ENCODE measurements at regions not wholly inside any gene's neighbourhood (a gene's known extent, or its start where the extent isn't known, plus 50 kb on each side); places are given as distances from the start of the nearest gene placed in this dataset.

DNA sequence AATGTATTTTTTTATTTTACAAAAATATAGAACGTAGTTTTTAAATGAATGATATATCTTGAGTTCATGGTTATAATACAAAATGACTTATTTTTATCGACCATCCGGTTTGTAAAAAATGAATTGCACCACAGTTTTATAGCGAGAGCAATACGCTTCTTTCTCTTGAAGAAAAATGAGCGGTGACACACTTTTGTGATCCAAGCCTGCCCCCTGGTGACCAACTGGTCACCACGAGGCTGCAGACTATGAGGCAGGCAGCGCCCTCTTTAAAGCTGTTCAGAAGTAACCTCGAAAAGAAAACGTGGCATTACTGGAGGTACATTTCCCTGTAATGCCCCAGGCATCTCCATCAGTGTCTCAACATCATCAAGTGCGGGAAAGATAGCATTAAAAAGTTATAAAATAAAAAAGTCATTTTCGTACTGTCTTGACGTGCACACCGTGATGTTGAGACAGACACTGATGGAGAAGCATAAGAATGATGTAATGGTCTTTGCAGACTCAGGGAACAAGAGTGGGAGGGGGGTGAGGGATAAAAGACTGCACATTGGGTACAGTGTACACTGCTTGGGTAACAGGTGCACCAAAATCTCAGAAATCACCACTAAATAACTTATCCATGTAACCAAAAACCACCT is 734.2 kb upstream of the ADAMTS5 start:
- DNase-seq (ENCODE audit: low read depth) = peak; percentile 86

DNA sequence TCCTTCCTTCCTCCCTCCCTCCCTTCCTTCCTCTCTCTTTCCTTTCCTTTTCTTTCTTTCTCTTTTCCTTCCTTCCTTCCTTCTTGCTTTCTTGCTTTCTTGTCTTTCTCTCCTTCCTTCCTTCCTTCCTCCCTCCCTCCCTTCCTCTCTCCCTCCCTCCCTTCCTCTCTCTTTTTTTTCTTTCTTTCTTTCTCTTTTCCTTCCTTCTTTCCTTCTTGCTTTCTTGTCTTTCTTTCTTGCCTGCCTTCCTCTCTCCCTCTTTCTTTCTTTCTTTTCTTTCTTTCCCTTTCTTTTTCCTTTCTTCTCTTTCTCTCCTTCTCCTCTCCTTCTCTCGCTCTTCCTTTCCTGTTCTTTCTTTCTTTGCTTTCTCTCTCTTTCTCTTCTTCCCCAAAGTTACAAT is 728.4 kb upstream of the ADAMTS5 start:
- no peak for DNase-seq (ENCODE audit: low read depth)

DNA sequence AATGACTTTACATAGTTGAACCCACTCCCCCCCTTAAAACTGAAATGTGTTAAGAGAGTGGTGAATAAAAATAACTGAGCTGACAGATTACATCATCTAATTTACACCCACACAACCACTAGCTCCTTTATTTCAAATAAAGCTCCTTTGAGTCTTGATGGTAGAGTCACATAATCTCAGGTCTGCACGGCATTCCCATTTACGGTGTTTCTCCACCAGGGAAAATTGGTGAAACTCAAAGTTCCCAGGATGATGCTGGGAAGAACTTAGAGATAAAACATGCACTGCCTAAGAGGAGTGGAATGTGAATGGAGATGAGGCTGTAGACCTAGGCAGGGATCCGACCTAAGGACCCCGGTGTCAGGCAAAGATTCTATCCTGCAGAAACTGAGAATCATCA is 727.8 kb upstream of the ADAMTS5 start:
- DNase-seq (ENCODE audit: low read depth) = no peak

DNA sequence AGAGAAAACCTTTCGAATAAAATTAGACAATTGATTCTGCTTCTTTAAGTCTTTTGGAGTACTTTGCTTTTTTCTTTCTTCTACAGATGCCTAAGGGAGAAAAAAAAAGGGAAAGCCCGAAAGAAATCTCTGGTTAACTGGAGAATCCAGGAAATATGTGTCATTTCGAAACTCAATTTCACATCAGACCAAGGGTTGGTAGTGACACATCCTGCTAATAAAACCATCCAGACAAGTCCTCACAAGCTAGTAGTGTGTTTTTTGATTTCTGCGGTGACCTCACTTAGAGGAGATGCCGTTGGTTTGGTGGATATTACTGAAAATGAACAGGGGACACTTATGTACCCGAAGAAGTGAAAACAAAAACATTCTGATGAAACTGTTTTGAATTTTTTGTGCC is 726.5 kb upstream of the ADAMTS5 start:
- DNase-seq (ENCODE audit: low read depth) = peak; percentile 90

DNA sequence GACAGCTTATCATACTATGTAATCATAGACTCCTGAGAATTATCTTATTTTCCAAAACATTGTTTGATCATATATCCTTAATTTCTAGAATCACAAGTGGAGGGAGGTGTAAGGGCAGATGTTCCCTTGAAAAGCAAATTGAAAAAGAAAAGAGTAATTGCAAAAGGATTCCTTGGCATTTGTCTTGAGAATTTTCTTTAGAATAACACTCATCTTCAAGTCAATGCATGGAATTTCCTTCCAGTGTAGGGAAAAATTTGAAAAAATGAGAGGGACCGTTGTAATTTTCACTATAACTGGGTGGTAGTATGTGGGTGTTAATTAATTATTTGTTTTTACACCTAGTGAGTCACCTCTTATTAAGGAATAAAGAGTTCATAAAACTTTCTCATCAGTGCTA is 724.6 kb upstream of the ADAMTS5 start:
- DNase-seq (ENCODE audit: low read depth) = no peak

DNA sequence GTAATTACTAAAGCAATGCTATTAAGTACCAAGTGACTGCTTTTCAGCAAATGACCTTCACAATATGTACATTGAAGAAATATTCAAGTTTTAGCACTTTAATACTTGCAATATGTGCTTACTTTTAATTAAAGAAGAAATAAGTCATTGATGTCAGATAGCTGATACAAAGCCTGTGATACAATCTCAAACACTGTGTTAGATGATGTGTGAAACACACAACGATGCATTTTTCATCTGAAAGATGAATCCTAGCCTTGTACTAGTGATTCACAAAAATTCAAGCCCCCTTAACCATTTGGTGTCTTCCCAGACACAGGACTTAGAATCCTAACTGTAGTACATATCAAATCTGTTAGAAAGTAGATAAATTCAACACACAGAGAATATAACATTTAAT is 724.1 kb upstream of the ADAMTS5 start:
- DNase-seq (ENCODE audit: low read depth) = no peak

DNA sequence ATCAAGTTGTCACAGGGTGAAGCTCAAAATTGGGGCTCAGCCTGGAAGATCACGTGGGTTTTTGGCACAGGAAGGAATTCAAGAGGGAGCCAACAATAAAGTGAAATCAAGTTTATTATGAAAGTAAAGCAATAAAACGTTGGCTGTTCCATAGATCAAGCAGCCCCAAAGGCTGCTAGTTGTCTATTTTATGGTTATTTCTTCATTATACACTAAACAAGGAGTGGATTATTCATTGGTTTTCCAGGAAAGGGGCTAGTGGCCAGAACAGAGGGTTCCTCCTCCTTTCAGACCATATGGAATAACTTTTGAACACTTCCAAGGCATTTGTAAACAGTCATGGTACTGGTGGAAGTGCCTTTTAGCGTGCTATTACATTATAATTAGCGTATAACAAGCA is 723.5 kb upstream of the ADAMTS5 start:
- no peak for DNase-seq (ENCODE audit: low read depth)

DNA sequence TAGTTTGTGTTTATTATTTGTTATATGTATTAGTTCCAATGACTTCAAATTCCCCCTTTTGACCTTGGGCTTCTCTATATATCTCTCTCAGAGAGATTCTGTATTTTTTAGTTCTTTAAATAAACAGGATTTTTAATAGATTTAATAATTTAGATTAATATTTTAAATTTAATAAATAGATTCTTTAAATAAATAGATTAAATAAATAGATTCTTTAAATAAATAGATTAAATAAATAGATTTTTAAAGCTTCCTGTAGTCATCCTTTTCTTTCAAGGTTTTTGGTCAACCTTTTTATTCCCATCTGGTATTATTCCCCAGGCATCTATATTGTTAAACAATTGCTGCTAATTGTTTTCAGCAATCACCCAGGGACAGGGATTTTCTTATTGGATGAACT is 721.9 kb upstream of the ADAMTS5 start:
- DNase-seq (ENCODE audit: low read depth) = no peak

DNA sequence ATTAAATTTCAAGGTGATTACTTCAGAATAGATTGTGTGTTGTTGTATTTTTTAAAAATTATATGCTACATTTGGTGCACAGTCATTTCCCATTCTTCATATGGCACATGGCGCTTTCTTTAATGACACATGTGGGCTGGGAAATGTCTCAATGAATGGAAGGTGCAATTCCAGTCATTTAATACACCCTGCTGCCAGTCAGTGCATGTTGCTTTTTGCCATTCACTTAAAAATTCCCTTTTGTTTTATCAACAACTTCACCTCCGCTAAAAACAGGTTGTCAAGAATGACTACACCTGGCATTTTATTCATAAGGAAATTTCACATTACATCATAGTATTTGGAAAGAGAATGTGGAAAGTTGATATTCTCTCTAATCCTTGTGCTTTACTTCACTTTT is 716.4 kb upstream of the ADAMTS5 start:
- no peak for DNase-seq (ENCODE audit: low read depth)

DNA sequence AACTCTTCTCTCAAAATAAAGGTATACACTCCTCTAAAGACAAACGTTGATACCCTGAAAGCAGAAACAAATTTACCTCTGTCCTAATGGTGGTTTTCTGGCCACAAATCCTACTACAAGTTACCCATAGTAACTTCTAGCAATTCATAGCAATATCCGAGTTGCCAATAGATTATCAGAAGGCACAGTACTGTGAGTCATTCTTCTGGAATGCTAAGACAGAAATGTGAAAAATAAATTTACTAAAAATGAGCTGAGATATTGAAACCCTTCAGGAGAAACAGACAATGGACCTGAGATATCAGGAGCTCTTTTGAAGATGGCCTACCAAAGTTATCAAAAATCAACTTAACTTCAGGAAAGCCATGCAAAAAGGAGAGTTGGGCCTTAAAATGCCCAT is 715.0 kb upstream of the ADAMTS5 start:
- DNase-seq (ENCODE audit: low read depth) = no peak

DNA sequence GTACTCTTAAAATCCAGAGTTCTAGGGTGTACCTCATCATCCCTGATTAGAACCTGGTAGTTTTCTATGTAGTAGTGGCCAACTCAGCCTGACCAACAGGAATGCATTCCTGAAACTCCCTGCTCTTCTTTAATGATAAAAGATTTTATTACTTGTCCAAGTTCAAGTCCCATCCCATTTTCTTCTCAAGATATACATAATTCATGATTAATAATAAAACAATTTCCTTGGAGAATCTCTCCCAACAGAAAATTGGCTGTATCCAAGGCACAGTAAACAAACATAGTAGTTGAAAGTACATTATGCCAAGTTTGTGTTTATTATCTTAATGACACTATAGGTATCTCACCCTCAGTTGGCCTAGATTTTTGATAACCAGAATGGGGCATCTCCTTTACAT is 714.1 kb upstream of the ADAMTS5 start:
- DNase-seq (ENCODE audit: low read depth) = no peak

DNA sequence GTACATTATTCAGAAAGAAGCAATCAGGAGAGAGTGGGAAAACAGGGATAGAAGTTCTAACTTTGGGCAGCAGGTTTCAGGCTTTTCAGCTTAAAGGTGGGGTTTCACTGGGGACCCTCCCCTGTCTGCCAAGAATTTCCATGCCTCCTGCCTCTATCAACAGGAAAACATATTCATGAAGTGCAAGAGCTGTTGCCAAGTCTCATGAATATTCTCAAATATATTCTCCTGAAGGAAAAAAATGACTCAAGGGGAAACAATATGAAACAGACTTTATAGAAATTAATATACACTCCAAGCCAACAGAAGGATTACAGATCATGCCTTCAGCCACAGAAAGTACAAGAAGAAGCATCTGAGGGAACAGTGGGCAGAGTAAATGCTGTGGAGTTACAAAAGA is 713.3 kb upstream of the ADAMTS5 start:
- no peak for DNase-seq (ENCODE audit: low read depth)

DNA sequence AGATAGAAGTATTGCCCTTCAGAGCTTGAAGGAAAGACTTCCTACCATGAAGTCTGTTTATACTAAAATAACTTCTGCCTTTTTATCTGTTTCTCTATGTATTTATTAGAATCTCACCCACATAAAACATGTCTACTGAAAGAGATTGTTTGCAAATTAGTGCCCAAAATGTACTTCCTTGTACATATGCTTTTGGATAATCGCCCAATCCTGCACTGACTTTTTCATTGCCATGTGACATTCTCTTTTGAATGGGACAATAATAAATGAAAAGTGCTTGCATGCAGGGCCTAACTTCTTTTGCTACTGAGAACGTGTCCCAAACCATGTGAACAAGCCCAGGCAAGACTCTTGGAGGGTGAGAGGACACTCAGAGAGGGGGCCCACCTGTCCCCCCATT is 711.6 kb upstream of the ADAMTS5 start:
- no peak for DNase-seq (ENCODE audit: low read depth)

DNA sequence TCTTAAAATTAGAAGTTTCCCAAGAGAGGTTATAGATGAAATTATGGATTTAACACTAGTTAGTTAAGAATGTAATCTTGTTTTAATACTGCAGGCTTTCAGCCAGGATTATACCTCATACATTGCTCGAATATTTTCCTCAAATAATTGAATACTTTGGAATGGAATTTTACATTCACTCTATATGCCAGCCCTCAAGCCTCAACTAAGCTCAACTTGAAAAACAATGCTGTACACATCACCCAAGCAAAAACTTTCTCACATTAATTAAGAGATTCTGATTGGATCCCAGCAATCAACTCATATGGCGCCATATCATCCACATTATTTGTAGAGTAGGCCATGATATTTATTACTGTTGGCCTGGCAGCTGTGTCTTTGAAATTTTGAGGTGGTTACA is 710.7 kb upstream of the ADAMTS5 start:
- DNase-seq (ENCODE audit: low read depth) = no peak

DNA sequence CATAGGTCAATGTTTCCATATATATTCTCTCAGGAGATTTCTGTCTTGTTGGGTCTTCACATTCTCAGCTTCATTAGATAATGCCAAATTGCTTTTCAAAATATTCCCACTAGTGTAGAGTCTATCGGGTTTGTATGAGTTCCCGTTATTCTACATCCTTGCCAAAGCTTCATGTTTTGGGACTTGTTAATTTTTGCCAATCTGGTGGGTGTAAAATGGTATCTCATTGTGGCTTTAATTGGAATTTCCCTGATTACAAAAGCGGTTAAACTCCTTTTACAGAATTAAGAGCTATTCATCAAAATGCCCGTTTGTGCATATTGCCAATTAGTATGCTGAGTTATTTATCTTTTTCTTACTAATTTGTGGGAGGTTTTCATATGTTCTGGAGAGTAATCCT is 708.4 kb upstream of the ADAMTS5 start:
- no peak for DNase-seq (ENCODE audit: low read depth)

DNA sequence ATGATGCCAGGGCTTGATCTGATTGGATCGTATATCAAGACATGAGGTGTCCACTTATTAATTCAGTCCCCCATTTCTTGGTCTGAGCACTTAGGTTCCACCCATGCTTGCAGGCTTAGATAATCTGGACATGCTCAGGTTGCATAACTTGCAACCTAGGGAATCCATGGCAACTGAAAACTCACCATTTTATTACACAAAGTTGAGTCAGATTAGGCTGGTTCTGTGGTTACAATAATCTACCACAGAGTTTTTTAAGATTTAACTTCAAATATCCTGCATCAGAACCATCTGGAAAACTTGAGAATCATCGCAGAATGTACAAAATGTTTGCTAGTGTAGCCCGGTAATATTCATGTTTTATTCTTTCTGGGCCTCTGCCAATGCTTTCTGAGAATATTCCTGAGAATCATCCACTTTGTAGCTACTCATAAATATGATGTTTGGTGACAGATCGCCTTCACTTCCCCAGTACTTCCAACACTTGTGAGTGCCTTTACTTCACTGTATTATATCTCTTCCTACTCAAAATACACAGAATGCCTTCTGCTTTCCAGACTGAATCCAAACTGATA is 707.2 kb upstream of the ADAMTS5 start:
- peak; percentile 92 for DNase-seq (ENCODE audit: low read depth)

DNA sequence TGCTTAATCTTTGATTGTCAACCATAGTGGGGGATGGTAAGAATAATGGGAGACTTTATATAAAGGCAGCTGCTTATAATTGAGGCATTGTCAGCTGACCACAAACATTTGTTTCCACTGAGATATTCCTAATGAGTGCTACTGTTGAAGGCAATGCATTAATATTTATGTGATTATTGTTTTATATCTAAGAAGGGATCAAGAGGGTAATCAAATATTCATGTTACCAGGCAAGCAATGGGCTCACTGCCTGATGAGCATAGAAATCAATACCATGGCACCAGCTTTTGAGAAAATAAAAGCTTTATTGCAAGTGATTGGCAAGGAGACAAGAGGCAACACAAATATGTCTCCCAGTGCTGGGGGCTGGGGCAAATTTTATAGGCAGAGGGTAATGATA is 706.7 kb upstream of the ADAMTS5 start:
- no peak for DNase-seq (ENCODE audit: low read depth)

DNA sequence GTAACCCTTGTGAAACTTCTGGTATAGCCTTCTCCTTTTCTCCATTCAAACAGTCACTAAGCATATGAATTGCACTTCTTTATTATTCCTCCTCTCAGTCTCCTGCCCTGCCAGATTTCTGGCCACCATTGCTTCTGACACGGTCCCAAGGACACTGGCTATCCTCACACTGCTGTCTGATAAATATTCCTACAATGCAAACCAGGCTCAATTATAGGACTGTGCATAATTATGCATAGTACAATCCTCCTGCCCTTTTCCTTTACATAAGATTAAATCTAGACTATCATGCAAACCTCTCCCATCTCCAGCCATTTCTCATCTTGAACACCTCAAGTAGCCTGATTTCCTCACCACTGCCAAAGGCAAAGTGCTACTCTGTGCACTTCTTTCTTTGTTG is 704.3 kb upstream of the ADAMTS5 start:
- DNase-seq (ENCODE audit: low read depth) = no peak

DNA sequence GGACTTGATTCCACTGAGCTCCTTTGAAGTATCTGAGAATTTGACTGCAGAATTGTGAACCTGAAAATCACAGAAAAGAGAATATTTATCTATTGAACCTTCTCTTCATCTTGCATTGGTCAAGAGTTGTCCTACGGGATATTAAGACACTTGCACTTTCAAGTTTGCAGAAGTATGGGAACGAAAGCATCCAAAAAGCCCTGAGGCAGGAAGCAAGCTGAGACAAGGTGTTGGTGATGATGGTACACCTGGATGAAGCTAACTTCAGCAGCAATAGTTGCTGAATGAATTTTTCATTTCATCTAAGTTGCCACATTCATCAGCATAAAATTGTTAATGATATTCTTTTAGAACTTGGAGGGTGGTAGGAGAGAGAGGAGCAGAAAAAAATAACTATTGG is 686.6 kb upstream of the ADAMTS5 start:
- no peak for DNase-seq (ENCODE audit: low read depth)

DNA sequence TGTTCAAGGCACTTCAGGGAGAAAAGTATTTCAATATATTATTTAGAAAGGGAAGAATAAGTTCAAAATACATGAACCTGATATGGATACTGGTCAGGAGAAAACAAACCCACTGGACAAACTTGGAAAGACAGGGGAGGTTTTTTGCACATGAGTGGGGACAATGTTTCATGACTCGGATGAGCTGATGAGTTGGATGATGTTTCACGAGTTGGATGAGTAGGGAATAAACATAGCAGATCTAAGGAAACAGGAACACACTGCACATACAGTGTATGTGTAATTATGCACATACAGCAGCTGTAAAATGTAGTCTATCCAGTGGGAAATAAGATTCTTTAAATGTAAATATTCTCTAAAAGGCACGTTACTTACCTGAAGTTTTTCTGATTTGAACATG is 682.9 kb upstream of the ADAMTS5 start:
- no peak for DNase-seq (ENCODE audit: low read depth)

DNA sequence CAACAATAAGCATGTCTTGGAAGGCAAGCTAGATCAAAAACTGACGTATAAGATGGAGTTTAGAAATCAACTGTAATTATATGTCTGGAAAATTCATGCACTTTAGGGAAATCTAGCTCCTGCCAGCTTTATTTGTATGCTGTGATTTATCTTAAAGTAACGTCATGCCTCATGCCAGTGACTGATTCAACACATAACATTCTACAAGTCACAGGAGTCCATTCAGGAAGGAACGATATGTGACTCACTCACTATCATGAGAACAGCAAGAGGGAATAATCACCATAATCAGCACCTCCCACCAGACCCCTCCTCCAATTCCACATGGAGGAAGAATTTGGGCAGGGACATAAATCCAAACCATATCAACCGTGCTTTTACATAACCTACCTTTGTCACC is 682.4 kb upstream of the ADAMTS5 start:
- DNase-seq (ENCODE audit: low read depth) = peak; percentile 93

DNA sequence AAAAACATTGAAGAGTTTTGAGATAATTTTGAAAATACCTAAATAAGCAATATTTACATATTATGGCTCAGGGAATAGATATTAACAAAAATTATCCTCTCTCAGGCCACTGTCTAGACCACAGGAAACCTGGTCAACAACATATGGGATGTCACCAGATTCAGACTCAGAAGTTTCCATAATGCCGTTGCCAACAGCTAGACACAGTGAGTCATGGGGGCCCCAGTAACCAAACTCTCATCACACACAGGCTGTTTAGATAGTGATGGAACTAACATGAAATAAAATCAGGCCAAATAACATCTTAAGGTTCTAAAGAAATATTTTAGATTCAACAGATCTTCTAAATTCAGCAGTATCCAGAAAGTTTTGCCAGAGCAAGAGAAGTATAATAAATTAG is 681.7 kb upstream of the ADAMTS5 start:
- DNase-seq (ENCODE audit: low read depth) = peak; percentile 83

DNA sequence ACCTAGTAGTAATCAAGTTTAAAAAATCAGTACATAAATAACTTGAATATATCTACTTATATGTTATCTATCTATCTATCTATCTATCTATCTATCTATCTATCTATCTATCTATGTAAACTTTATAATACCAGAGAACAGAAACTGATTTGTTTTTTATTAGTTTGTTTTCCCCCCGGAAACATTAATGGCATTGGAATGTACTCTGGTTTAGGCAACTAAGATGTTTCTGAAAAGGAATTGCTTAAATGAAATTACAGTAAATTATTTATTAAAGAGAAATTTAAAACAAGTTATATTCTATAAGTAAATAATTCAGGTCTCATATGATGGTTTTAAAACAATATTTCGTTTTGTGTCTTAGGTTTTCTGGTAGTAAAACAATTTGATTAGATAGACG is 681.0 kb upstream of the ADAMTS5 start:
- DNase-seq (ENCODE audit: low read depth) = no peak

DNA sequence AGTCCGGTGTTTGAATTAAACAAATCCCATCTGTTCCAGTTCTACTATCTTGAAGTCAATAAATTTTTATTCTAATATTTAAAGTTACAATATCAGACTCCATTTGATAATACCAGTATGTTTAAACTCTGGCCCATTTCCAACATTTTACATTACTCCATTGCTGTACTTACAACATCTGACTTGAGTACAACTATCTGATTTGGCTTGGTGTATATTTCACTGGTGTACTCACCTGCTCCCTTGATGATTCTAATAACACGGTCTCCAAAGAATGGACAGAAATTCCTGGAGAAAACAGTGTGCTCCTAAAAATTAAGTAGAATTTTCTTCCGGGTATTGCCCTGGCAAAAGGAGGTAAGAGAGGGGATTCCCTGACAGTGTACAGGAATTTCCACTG is 680.5 kb upstream of the ADAMTS5 start:
- DNase-seq (ENCODE audit: low read depth) = no peak

DNA sequence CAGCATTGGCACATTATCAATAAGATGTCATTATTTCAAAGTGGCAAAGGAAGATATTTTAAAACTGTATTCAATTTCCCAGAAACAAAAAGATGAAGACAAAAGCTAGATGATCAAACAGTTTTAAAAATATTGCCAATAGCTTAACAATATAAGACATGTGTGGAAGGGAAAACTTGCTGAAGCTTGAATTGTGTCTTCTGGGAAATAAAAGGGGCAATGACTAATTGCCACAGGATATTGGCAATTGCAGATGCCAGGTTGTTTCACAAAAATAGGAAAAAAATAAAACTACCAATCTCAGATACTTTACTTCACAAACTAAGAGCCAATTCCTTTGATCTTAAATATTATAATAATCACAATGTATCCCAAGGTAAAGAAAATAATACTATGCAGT is 679.8 kb upstream of the ADAMTS5 start:
- DNase-seq (ENCODE audit: low read depth) = no peak

Measured in stromal cell of bone marrow (primary cell).